DMS79 treated with DMSO at 0.1 percent for 48 hours (cell line): ENCODE measurements at regions not wholly inside any gene's neighbourhood (a gene's known extent, or its start where the extent isn't known, plus 50 kb on each side); places are given as distances from the start of the nearest gene placed in this dataset.
A peak's percentile ranks its signal among the peaks of the same experiment; 100 is the strongest.
"Not testable (repeated sequence)": the region's sequence is repeated elsewhere in the genome, so short reads cannot be mapped to it uniquely, and the experiment has no call there.

Source experiments
- DNase-seq: peaks from one replicate; lab custom pipeline; 2025; lab: John Stamatoyannopoulos, UW

GRCh38 chr2:59435635-59436034 is 1117.8 kb downstream of the BCL11A start:
- DNase-seq: no peak

- DNase-seq: no peak
Observed at GRCh38 chr2:59428940-59429339, 1124.5 kb downstream of the BCL11A start.

GRCh38 chr2:59427980-59428379 is 1125.5 kb downstream of the BCL11A start:
- no peak for DNase-seq

- DNase-seq: no peak
Observed at GRCh38 chr2:59425247-59425646, 1128.2 kb downstream of the BCL11A start.

GRCh38 chr2:59413751-59414570 is 1139.5 kb downstream of the BCL11A start:
- peak; percentile 10 for DNase-seq

GRCh38 chr2:59399126-59399525 is 1154.3 kb downstream of the BCL11A start:
- no peak for DNase-seq

- DNase-seq: no peak
Observed at GRCh38 chr2:59398081-59398480, 1155.4 kb downstream of the BCL11A start.

GRCh38 chr2:59395119-59395518 is 1154.0 kb upstream of the FANCL start:
- no peak for DNase-seq

GRCh38 chr2:59391896-59392295 is 1150.8 kb upstream of the FANCL start:
- no peak for DNase-seq

- DNase-seq: no peak
Observed at GRCh38 chr2:59390581-59390980, 1149.5 kb upstream of the FANCL start.

- no peak for DNase-seq
Observed at GRCh38 chr2:59389240-59389639, 1148.1 kb upstream of the FANCL start.

- DNase-seq: no peak
Observed at GRCh38 chr2:59385971-59386370, 1144.8 kb upstream of the FANCL start.

GRCh38 chr2:59383473-59383872 is 1142.3 kb upstream of the FANCL start:
- DNase-seq: peak; percentile 96

- no peak for DNase-seq
Observed at GRCh38 chr2:59378127-59378526, 1137.0 kb upstream of the FANCL start.

GRCh38 chr2:59366288-59366687 is 1125.2 kb upstream of the FANCL start:
- no peak for DNase-seq

GRCh38 chr2:59354498-59354897 is 1113.4 kb upstream of the FANCL start:
- no peak for DNase-seq

- DNase-seq: no peak
Observed at GRCh38 chr2:59353306-59353921, 1112.3 kb upstream of the FANCL start.

- no peak for DNase-seq
Observed at GRCh38 chr2:59342166-59342565, 1101.0 kb upstream of the FANCL start.

GRCh38 chr2:59339837-59340207 is 1098.7 kb upstream of the FANCL start:
- no peak for DNase-seq

- DNase-seq: peak; percentile 39
Observed at GRCh38 chr2:59339121-59339836, 1098.2 kb upstream of the FANCL start.

- DNase-seq: no peak
Observed at GRCh38 chr2:59333007-59333406, 1091.9 kb upstream of the FANCL start.

- not testable (repeated sequence) for DNase-seq
Observed at GRCh38 chr2:59326581-59327365, 1085.6 kb upstream of the FANCL start.
